Upper lobe of left lung (tissue), 4 donors: ENCODE measurements at regions not wholly inside any gene's neighbourhood (a gene's known extent, or its start where the extent isn't known, plus 50 kb on each side); places are given as distances from the start of the nearest gene placed in this dataset.

Experiments
- EP300 ChIP-seq, 4 donors: sonication (generic); formaldehyde crosslinking; IDR thresholded peaks; one replicate each; pipeline ENCODE4 v1.5.1; 2017; ENCODE audit warnings: antibody characterized with exemption in 4 of 4, control low read depth in 2 of 4
- POLR2A ChIP-seq, 4 donors: fragments of 450-650 bp; IDR thresholded peaks; one replicate each; pipeline ENCODE4 v1.5.1; 2016 to 2017; ENCODE audit warnings: antibody characterized with exemption in 4 of 4, mild to moderate bottlenecking in 2 of 4
- POLR2AphosphoS5 ChIP-seq, 2 donors: sonication (generic); formaldehyde crosslinking; IDR thresholded peaks; one replicate each; pipeline ENCODE4 v1.5.1; 2017; ENCODE audit warnings: antibody characterized with exemption in 2 of 2
- TF ChIP-seq, protein P1 (sequence below), 6 experiments: fragments of 450-650 bp in 4 of 6; fragments of 200-600 bp in 2 of 6; sonication (generic) in 2 of 6; IDR thresholded peaks; one replicate each; pipeline ENCODE4 v1.5.1; 2016 to 2019; ENCODE audit warnings: antibody characterized with exemption in 6 of 6

DNA sequence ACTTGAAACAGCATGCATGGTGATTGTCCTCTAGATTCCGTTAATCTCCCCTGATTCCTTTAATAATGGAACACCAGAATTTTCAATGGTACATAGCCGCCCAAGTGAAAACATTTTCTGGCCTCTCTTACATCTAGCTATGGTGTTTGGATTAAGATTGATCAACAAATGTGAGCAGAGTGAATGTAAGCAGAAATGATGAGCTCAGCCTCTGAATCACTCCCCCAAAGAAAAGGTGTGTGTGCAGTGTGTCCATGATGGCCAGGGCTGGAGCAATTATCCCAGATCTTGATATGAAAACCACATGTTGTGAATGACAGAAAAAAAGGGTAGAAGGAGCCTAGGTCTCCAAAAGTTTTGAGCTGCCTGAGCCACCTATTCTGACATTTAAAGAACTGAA, 55.3 kb downstream of the OR2K2 start:
- TF ChIP-seq, protein P1, sequence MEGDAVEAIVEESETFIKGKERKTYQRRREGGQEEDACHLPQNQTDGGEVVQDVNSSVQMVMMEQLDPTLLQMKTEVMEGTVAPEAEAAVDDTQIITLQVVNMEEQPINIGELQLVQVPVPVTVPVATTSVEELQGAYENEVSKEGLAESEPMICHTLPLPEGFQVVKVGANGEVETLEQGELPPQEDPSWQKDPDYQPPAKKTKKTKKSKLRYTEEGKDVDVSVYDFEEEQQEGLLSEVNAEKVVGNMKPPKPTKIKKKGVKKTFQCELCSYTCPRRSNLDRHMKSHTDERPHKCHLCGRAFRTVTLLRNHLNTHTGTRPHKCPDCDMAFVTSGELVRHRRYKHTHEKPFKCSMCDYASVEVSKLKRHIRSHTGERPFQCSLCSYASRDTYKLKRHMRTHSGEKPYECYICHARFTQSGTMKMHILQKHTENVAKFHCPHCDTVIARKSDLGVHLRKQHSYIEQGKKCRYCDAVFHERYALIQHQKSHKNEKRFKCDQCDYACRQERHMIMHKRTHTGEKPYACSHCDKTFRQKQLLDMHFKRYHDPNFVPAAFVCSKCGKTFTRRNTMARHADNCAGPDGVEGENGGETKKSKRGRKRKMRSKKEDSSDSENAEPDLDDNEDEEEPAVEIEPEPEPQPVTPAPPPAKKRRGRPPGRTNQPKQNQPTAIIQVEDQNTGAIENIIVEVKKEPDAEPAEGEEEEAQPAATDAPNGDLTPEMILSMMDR (IDR thresholded peaks at IDR 0.05): no peak
- TF ChIP-seq POLR2AphosphoS5 (IDR thresholded peaks at IDR 0.05): no peak
- TF ChIP-seq POLR2A (IDR thresholded peaks at IDR 0.05): no peak
- TF ChIP-seq EP300 (IDR thresholded peaks at IDR 0.05): no peak
